PFSK-1 (cell line): ENCODE measurements at regions not wholly inside any gene's neighbourhood (a gene's known extent, or its start where the extent isn't known, plus 50 kb on each side); places are given as distances from the start of the nearest gene placed in this dataset.

Experiments used
- POLR2AphosphoS5 ChIP-seq: IDR thresholded peaks from 2 replicates; pipeline ENCODE4 v1.6.1; 2012; ENCODE audit warnings: low read depth, mild to moderate bottlenecking, control low read depth, low read length, moderate library complexity
- SIN3A ChIP-seq: IDR thresholded peaks from 2 replicates; pipeline ENCODE4 v1.6.1; 2012; ENCODE audit warnings: mild to moderate bottlenecking, low read length, moderate library complexity, borderline replicate concordance; ENCODE audit not compliant: insufficient read depth

- TF ChIP-seq SIN3A (no peak), POLR2AphosphoS5 (no peak)
Observed at GRCh38 chr3:13158408-13158807, 85.2 kb upstream of the IQSEC1 start.
